Smooth muscle cell (in vitro differentiated cells): ENCODE measurements at regions not wholly inside any gene's neighbourhood (a gene's known extent, or its start where the extent isn't known, plus 50 kb on each side); places are given as distances from the start of the nearest gene placed in this dataset.

Source experiments
- DNase-seq: peaks from one replicate; lab custom pipeline; 2025; ENCODE audit not compliant: unreplicated experiment; lab: John Stamatoyannopoulos, UW
- H2AFZ ChIP-seq: fragments of 200-600 bp; sonication (generic); 2 replicates; pipeline ENCODE4 v1.6.0; 2016; ENCODE audit warnings: antibody characterized with exemption, low read depth, mild to moderate bottlenecking
- H3F3A ChIP-seq: fragments of 200-600 bp; sonication (generic); 2 replicates; pipeline ENCODE4 v1.6.0; 2017; ENCODE audit warnings: antibody characterized with exemption, low read depth
- H3K27ac ChIP-seq: fragments of 200-600 bp; sonication (generic); 2 replicates; pipeline ENCODE4 v1.5.1; 2016; ENCODE audit warnings: low read depth, mild to moderate bottlenecking
- H3K27me3 ChIP-seq: fragments of 200-600 bp; sonication (generic); 2 replicates; pipeline ENCODE4 v1.6.1; 2016; ENCODE audit warnings: low read depth, mild to moderate bottlenecking
- H3K36me3 ChIP-seq: fragments of 200-600 bp; sonication (generic); 2 replicates; pipeline ENCODE4 v1.5.1; 2016; ENCODE audit warnings: low read depth
- H3K4me1 ChIP-seq: fragments of 200-600 bp; sonication (generic); 2 replicates; pipeline ENCODE4 v1.5.1; 2016; ENCODE audit warnings: low read depth
- H3K4me2 ChIP-seq: fragments of 200-600 bp; sonication (generic); 2 replicates; pipeline ENCODE4 v1.6.0; 2016; ENCODE audit warnings: mild to moderate bottlenecking
- H3K4me3 ChIP-seq: fragments of 200-600 bp; sonication (generic); 2 replicates; pipeline ENCODE4 v1.5.1; 2016; ENCODE audit warnings: mild to moderate bottlenecking
- H3K79me2 ChIP-seq: fragments of 200-600 bp; sonication (generic); 2 replicates; pipeline ENCODE4 v1.6.0; 2016; ENCODE audit warnings: low read depth, mild to moderate bottlenecking
- H3K9ac ChIP-seq: fragments of 200-600 bp; sonication (generic); 2 replicates; pipeline ENCODE4 v1.6.0; 2016; ENCODE audit warnings: low read depth
- H3K9me3 ChIP-seq: fragments of 200-600 bp; sonication (generic); replicated peaks from 2 replicates; pipeline ENCODE4 v1.5.1; 2016; ENCODE audit warnings: low read depth
- H4K20me1 ChIP-seq: fragments of 200-600 bp; sonication (generic); 2 replicates; pipeline ENCODE4 v1.6.0; 2016; ENCODE audit warnings: low read depth
- WGBS: methylation state at CpG from one replicate; pipeline ENCODE4 v1.1.7; 2016; ENCODE audit warnings: low lambda C conversion rate; 5-methylcytosine and 5-hydroxymethylcytosine counted together
- TF ChIP-seq, protein P1 (sequence below): fragments of 200-600 bp; sonication (generic); IDR thresholded peaks from 2 replicates; pipeline ENCODE4 v1.5.1; 2017; ENCODE audit warnings: borderline replicate concordance, mild to moderate bottlenecking, antibody characterized with exemption; ENCODE audit not compliant: insufficient read depth, poor library complexity, severe bottlenecking

DNA sequence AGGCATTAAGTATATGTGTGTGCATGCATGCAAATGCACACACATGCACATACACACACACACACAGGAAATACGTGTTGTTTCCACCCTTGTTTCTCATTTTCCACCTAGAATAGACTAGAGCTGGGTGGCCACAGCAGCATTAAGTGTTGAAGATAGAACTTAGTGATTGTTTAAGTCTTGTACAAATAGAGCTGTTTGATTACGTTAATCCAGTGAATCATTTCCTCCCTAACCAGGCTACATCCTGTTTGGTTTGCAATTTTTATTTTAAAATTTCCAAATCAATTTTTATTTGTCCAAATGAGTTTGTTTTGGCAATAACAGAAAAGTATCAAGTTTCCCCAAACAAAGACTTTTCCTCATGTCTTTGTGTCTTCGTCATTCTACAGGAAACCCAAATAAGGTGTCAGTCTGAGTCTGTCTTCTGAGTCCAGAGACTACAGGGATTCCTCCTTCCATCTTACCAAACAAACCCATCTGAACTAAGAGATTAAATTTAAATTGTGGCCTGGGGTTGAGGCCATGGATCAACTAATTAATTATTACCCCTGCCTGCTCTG, 74.6 kb upstream of the GALNT5 start:
- H3K9me3 ChIP-seq = no peaks in the 10 kb centered on the region
- H2AFZ ChIP-seq = peak overlapping the region; percentile 41
- H3K4me3 ChIP-seq = no peak overlapping the region
- TF ChIP-seq, protein P1, sequence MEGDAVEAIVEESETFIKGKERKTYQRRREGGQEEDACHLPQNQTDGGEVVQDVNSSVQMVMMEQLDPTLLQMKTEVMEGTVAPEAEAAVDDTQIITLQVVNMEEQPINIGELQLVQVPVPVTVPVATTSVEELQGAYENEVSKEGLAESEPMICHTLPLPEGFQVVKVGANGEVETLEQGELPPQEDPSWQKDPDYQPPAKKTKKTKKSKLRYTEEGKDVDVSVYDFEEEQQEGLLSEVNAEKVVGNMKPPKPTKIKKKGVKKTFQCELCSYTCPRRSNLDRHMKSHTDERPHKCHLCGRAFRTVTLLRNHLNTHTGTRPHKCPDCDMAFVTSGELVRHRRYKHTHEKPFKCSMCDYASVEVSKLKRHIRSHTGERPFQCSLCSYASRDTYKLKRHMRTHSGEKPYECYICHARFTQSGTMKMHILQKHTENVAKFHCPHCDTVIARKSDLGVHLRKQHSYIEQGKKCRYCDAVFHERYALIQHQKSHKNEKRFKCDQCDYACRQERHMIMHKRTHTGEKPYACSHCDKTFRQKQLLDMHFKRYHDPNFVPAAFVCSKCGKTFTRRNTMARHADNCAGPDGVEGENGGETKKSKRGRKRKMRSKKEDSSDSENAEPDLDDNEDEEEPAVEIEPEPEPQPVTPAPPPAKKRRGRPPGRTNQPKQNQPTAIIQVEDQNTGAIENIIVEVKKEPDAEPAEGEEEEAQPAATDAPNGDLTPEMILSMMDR = no peak
- H4K20me1 ChIP-seq = no peaks in the 10 kb centered on the region
- no peak overlapping the region for H3K9ac ChIP-seq
- no peaks in the 10 kb centered on the region for H3K79me2 ChIP-seq
- 55% methylated on average over 3 of the region's 3 CpGs for WGBS
- H3F3A ChIP-seq = no peaks in the 10 kb centered on the region
- no peak overlapping the region for H3K27ac ChIP-seq
- H3K27me3 ChIP-seq = no peaks in the 10 kb centered on the region
- no peak overlapping the region for H3K4me2 ChIP-seq
- no peak for DNase-seq
- H3K4me1 ChIP-seq = no peaks in the 10 kb centered on the region
- H3K36me3 ChIP-seq = no peaks in the 10 kb centered on the region

DNA sequence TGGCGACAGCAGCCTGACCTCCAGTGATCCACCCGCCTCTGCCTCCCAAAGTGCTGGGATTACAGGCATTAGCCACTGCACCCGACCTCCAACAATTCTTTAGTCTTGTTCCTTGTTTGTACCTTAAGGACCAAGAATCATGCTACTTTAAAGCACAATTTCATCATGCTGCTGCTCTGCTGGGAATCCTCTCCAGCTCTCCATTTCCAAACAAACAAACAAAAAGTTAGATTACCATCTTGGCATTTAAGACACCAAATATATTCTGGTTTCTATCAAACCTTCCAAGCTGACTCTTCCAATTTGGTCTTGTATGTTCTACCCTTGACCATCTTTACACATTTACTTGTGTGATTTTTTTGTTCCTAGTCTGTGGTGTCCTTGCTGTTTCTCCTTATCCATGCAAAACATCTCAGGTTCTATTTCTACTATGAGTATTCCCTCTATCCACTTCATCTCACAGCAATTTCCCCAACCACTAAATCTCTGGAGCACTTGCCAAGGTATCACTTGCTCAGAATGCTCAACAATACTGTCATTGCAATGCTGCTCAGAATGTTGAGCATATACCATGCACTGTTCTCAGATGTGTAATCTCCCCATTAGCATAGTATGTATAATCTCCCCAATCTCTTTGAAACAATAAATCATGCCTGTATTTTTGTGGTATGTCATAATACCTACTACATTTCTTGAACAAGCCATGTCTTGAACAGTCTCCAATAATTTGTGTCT, 73.2 kb upstream of the GALNT5 start:
- H3K4me2 ChIP-seq = no peak overlapping the region
- H3K27ac ChIP-seq = no peak overlapping the region
- H3K27me3 ChIP-seq = no peaks in the 10 kb centered on the region

DNA sequence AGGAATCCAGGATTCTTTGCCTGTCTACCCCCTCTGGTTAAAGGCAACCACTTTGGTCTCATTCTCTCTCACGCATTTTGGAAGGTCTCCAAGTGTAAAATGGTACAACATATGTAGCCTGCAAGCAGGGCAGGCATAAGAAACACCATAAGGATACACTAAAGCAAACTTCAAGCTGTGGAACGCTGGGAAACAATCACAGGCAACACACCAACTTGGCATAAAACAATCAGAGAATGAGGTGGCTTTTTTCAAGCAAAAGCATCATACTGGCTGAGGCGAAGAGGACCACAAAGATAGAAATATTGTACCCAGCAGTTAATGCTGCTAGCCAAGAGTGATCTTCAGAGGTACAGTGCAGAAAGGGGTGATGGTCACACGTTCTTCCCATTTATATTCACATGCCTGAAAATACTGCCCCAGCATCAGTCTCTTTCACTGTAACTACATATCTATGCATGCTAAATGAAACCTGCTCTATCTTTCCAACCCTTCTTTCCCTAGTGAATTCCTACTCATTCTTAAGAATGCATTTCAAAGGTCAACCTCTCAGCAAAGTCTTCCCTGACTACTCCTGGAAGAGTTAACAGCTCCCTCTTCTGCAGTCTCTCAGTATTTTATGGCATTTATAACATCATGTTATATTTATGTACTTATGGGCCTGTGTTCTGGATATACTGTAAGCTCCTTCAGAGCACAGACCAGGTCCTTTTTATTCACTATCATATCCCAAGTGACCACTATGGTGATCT, 71.9 kb upstream of the GALNT5 start:
- Histone ChIP-seq H3K4me2 (no peak overlapping the region), H3K9me3 (no peaks in the 10 kb centered on the region), H3K4me1 (no peaks in the 10 kb centered on the region), H3F3A (no peaks in the 10 kb centered on the region), H3K79me2 (no peaks in the 10 kb centered on the region), H3K27ac (no peak overlapping the region), H2AFZ (no peak overlapping the region), H3K9ac (no peak overlapping the region), H4K20me1 (no peaks in the 10 kb centered on the region), H3K27me3 (no peaks in the 10 kb centered on the region), H3K36me3 (no peaks in the 10 kb centered on the region), H3K4me3 (no peak overlapping the region)
- TF ChIP-seq, protein P1 = no peak
- WGBS = 94% methylated on average over 4 of the region's 4 CpGs
- no peak for DNase-seq

More for the DNA sequence above, 73.2 kb upstream of the GALNT5 start:
- TF ChIP-seq, protein P1 = no peak
- no peaks in the 10 kb centered on the region for H3K9me3 ChIP-seq
- no peaks in the 10 kb centered on the region for H3F3A ChIP-seq
- H3K4me1 ChIP-seq = no peaks in the 10 kb centered on the region
- DNase-seq = no peak
- no peak overlapping the region for H3K4me3 ChIP-seq
- no peak overlapping the region for H3K9ac ChIP-seq
- H2AFZ ChIP-seq = no peak overlapping the region
- H4K20me1 ChIP-seq = no peaks in the 10 kb centered on the region
- WGBS = 78% methylated on average over 3 of the region's 3 CpGs
- no peaks in the 10 kb centered on the region for H3K79me2 ChIP-seq
- no peaks in the 10 kb centered on the region for H3K36me3 ChIP-seq
